LNCaP clone FGC (cell line): ENCODE measurements at regions not wholly inside any gene's neighbourhood (a gene's known extent, or its start where the extent isn't known, plus 50 kb on each side); places are given as distances from the start of the nearest gene placed in this dataset.

Experiments
- DNase-seq: peaks from one replicate; pipeline ENCODE4 v3.0.0-alpha.2; 2011; ENCODE audit warnings: low read depth
- H3K4me3 ChIP-seq: 2 replicates; pipeline ENCODE4 v1.5.1; 2011; ENCODE audit warnings: mild to moderate bottlenecking, low read depth, low read length, control low read depth
- TF ChIP-seq, protein P1 (sequence below): IDR thresholded peaks from 2 replicates; pipeline ENCODE4 v1.5.1; 2012; ENCODE audit warnings: mild to moderate bottlenecking; ENCODE audit not compliant: control insufficient read depth, insufficient read depth; ENCODE audit errors: extremely low read depth

DNA sequence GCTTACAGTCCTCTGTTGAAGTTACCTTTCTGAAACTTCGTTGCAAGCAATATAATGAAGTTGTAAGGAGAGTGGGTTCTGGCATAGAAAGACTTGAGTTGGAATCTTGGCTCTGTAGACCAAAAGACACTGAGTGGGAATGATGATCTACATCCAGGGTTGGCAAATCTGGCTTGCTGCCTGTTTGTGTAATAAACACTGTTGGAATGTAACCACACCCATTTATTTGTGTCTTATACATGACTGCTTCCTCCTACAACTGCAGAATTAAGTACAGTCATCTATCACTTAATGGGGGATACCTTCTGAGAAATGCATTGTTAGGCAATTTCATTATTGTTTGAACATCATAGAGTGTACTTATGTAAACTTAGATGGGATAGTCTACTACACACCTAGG is 178.4 kb upstream of the SUCLG2 start:
- DNase-seq, result no peak
- TF ChIP-seq, protein P1, sequence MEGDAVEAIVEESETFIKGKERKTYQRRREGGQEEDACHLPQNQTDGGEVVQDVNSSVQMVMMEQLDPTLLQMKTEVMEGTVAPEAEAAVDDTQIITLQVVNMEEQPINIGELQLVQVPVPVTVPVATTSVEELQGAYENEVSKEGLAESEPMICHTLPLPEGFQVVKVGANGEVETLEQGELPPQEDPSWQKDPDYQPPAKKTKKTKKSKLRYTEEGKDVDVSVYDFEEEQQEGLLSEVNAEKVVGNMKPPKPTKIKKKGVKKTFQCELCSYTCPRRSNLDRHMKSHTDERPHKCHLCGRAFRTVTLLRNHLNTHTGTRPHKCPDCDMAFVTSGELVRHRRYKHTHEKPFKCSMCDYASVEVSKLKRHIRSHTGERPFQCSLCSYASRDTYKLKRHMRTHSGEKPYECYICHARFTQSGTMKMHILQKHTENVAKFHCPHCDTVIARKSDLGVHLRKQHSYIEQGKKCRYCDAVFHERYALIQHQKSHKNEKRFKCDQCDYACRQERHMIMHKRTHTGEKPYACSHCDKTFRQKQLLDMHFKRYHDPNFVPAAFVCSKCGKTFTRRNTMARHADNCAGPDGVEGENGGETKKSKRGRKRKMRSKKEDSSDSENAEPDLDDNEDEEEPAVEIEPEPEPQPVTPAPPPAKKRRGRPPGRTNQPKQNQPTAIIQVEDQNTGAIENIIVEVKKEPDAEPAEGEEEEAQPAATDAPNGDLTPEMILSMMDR, result no peak
- H3K4me3 ChIP-seq, result no peak overlapping the region

DNA sequence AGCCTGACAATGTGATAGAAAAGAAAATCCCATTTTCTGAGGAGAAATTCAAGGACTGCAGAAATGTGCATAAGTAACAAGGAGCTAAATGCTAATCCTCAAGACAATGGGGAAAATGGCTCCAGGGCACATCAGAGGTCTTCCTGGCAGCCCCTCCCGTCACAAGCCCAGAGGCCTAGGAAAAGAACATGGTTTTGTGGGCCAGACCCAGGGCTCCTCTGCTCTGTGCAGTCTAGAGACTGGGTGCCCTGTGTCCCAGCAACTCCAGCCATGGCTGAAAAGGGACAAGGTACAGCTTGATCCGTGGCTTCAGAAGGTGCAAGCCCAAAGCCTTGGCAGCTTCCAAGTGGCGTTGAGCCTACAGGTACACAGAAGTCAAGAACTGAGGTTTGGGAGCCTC is 176.8 kb upstream of the SUCLG2 start:
- TF ChIP-seq, protein P1, result no peak
- H3K4me3 ChIP-seq, result no peak overlapping the region
- no peak for DNase-seq

DNA sequence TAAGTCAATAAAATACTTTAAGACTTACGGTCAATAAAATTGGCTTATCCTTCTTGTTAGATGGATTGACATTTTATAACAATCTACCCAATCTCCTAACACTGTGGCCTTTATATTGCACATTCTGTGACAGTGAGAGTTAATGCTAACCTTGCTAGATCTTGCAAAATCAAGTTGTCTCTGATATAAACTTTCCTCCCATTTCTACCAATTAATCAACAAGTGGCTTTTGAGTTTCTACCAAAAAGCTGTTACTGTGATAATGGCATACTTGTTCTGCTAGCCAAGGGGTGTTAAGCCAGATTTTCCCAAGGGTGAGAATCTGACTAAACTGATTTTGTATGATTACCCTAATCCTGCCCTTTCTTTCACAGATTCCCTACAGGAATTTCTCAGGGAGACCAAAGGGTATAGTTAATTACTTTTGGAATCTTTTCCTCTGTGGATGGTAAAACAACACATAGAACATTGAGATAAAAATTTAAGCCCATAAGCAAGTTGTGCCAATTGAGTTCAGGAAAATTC is 174.1 kb upstream of the SUCLG2 start:
- TF ChIP-seq, protein P1, result no peak
- no peak overlapping the region for H3K4me3 ChIP-seq
- DNase-seq, result no peak

DNA sequence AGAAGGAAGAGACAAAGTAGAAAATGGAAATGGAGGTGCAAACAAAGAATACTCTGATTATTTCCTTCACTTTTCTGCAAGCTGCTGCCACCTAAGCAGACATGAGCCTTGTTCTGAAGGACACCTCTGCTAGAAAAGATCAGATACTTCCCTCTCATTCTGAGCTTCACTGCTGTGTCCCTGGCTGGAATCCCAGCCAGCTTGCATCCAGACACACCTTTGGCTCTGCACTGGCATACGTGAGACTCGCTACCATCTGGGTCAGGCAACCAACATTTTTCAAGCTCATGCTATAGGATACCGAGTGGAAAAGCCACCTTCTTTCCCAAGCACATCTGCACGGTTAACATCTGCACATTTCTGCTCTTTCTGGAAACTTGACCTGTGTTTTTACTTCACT is 166.7 kb upstream of the SUCLG2 start:
- TF ChIP-seq, protein P1, result no peak
- no peak for DNase-seq
- no peak overlapping the region for H3K4me3 ChIP-seq

DNA sequence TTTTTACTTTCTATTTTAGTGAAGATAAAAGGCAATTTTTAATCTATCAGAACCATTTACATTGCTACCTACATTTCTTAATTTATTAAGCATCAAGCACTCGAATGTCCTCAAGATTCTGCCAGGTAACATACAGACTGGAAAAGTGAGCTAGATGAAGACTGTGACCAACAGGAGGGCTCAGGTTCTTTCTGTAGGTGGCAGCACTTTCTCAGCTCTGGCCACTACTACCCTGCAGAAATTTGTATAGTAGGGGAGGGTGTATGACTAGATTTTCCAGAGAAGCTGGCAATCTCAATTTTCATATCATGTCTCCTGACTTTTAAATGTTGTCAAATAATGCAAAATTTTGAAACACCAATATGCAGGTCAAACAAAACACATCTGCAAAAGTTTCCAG is 165.0 kb upstream of the SUCLG2 start:
- no peak overlapping the region for H3K4me3 ChIP-seq
- no peak for DNase-seq
- TF ChIP-seq, protein P1, result peak; percentile 34; the same call in 1 of the 2 replicates

DNA sequence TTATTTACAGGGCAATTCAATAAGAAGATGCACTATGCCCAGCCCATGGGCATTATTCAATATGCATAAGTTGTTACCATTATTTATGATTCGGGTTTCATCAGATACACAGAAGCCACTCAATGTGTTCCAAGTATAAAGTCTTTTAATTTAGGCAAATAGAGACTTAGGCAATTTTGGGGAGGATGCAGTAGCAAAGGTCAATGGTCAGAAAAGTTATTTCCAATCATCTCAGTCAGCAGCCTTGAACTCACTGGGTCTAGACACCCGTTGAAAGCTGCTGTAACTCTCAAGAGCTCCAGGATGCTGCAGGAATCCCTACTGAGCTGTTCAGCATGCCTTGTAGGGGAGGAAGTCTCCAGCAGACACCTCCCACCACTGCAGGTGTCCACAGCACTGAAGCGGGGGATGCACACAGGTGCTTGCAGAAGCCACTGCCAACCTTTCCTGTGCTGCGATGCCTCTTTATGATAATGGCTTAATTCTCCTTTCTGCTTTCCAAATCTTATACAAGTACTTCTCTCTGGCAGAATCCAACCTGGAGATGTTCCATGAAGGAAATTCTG is 155.0 kb upstream of the SUCLG2 start:
- no peak overlapping the region for H3K4me3 ChIP-seq
- DNase-seq, result no peak
- TF ChIP-seq, protein P1, result no peak

DNA sequence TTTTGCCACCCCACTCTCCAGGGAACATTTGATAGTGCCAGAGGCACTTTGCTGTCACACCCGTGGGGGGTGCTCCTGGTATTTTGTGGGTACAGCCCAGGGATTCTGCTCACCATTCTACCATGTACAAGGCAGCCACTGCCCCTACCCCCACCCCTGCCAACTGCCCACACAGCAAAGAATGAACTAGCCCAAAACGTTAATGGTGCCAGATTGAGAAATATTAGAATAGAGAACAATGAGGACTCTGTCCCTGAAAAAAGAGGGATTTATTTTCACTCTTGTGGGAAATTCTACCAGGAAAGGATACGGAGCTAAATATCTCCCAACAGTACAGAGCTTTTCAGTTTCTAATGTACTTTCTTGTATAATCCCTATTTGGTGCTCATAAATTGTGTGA is 154.5 kb upstream of the SUCLG2 start:
- DNase-seq, result no peak
- TF ChIP-seq, protein P1, result no peak
- H3K4me3 ChIP-seq, result no peak overlapping the region
